ENCODE measurements at regions not wholly inside any gene's neighbourhood (a gene's known extent, or its start where the extent isn't known, plus 50 kb on each side); places are given as distances from the start of the nearest gene placed in this dataset.

GRCh38 chr2:163044114-163044513 is 205.5 kb upstream of the KCNH7 start:
- peaks cover 0 to 2% (median 0%) of the 10 kb centered on the region in 3 donors for H3K27me3 Mint-ChIP-seq (ENCODE audit: low read depth in 3 of 3)
- H3K79me2 ChIP-seq (ENCODE audit: insufficient read depth, low read length) = no peaks in the 10 kb centered on the region
- no peak for DNase-seq
- WGBS (ENCODE audit: insufficient coverage) = no CpG with 5 or more reads among the region's 3 CpGs
- TF ChIP-seq CTCF (IDR thresholded peaks at IDR 0.05) = no peak
- H3K27me3 ChIP-seq (ENCODE audit: control insufficient read depth in 2 of 2, insufficient read depth in 2 of 2, low read length in 2 of 2) = no peaks in the 10 kb centered on the region
- H3K9me3 Mint-ChIP-seq = peaks cover 0 to 2% (median 0%) of the 10 kb centered on the region in 7 donors
- H3K9ac ChIP-seq (ENCODE audit: insufficient read depth, low read length, poor library complexity, severe bottlenecking) = no peak overlapping the region
- intact Hi-C loops (cut with micrococcal nuclease) = no loop called here
- H3K27ac Mint-ChIP-seq = no peak overlapping the region
- no peaks in the 10 kb centered on the region for H3K36me3 ChIP-seq (replicated peaks in 1 of 2; ENCODE audit: control insufficient read depth in 1 of 2, insufficient read depth in 2 of 2, low read length in 2 of 2)
- H3K4me2 ChIP-seq (replicated peaks; ENCODE audit: extremely low read depth, low read length, poor library complexity, severe bottlenecking) = no peak overlapping the region
- H3K36me3 Mint-ChIP-seq = no peaks in the 10 kb centered on the region
- H3K4me1 Mint-ChIP-seq = no peaks in the 10 kb centered on the region
- no peak overlapping the region for H3K4me3 ChIP-seq (replicated peaks in 1 of 3; ENCODE audit: low read depth in 2 of 3, low read length in 3 of 3)
- no peaks in the 10 kb centered on the region for H3K4me1 ChIP-seq (ENCODE audit: control insufficient read depth in 1 of 2, insufficient read depth in 2 of 2, low read length in 2 of 2)
- no peak overlapping the region for H3K27ac ChIP-seq (ENCODE audit: low read depth in 1 of 2, low read length in 2 of 2)
- no peak overlapping the region for H2AFZ ChIP-seq (ENCODE audit: insufficient read depth, low read depth, low read length, poor library complexity, severe bottlenecking)
- H4K20me1 ChIP-seq (ENCODE audit: insufficient read depth, low read length) = no peaks in the 10 kb centered on the region
- no peak overlapping the region for H3K4me3 Mint-ChIP-seq
- no peaks in the 10 kb centered on the region for H3K9me3 ChIP-seq (replicated peaks in 1 of 2; ENCODE audit: control insufficient read depth in 1 of 2, insufficient read depth in 1 of 2, low read length in 2 of 2)

GRCh38 chr2:163043201-163043600 is 204.6 kb upstream of the KCNH7 start:
- Mint-ChIP-seq H3K4me1 (no peaks in the 10 kb centered on the region), H3K36me3 (no peaks in the 10 kb centered on the region), H3K27me3 (ENCODE audit: low read depth in 3 of 3) (peaks cover 0 to 2% (median 0%) of the 10 kb centered on the region in 3 donors), H3K4me3 (no peak overlapping the region), H3K9me3 (peaks cover 0 to 2% (median 0%) of the 10 kb centered on the region in 7 donors), H3K27ac (no peak overlapping the region)
- Histone ChIP-seq H3K36me3 (replicated peaks in 1 of 2; ENCODE audit: control insufficient read depth in 1 of 2, insufficient read depth in 2 of 2, low read length in 2 of 2) (no peaks in the 10 kb centered on the region), H3K9ac (ENCODE audit: insufficient read depth, low read length, poor library complexity, severe bottlenecking) (no peak overlapping the region), H3K9me3 (replicated peaks in 1 of 2; ENCODE audit: control insufficient read depth in 1 of 2, insufficient read depth in 1 of 2, low read length in 2 of 2) (no peaks in the 10 kb centered on the region), H3K27ac (ENCODE audit: low read depth in 1 of 2, low read length in 2 of 2) (no peak overlapping the region), H3K4me3 (replicated peaks in 1 of 3; ENCODE audit: low read depth in 2 of 3, low read length in 3 of 3) (no peak overlapping the region), H2AFZ (ENCODE audit: insufficient read depth, low read depth, low read length, poor library complexity, severe bottlenecking) (no peak overlapping the region), H3K27me3 (ENCODE audit: control insufficient read depth in 2 of 2, insufficient read depth in 2 of 2, low read length in 2 of 2) (no peaks in the 10 kb centered on the region), H3K79me2 (ENCODE audit: insufficient read depth, low read length) (no peaks in the 10 kb centered on the region), H4K20me1 (ENCODE audit: insufficient read depth, low read length) (no peaks in the 10 kb centered on the region), H3K4me2 (replicated peaks; ENCODE audit: extremely low read depth, low read length, poor library complexity, severe bottlenecking) (no peak overlapping the region), H3K4me1 (ENCODE audit: control insufficient read depth in 1 of 2, insufficient read depth in 2 of 2, low read length in 2 of 2) (no peaks in the 10 kb centered on the region)
- TF ChIP-seq CTCF (IDR thresholded peaks at IDR 0.05) = no peak
- intact Hi-C loops (cut with micrococcal nuclease) = no loop called here
- no peak for DNase-seq
- WGBS (ENCODE audit: insufficient coverage) = no CpG with 5 or more reads among the region's 1 CpG

Measured in CD14-positive monocyte (primary cell).